T-helper 2 cell (primary cell): ENCODE measurements at regions not wholly inside any gene's neighbourhood (a gene's known extent, or its start where the extent isn't known, plus 50 kb on each side); places are given as distances from the start of the nearest gene placed in this dataset.
A peak's percentile ranks its signal among the peaks of the same experiment; 100 is the strongest.
"Not testable (repeated sequence)": the region's sequence is repeated elsewhere in the genome, so short reads cannot be mapped to it uniquely, and the experiment has no call there.

Experiments
- DNase-seq, 5 experiments: peaks; one replicate each; pipeline versions ENCODE4 v3.0.0 to v3.0.0-alpha.2; 2012 to 2022

DNA sequence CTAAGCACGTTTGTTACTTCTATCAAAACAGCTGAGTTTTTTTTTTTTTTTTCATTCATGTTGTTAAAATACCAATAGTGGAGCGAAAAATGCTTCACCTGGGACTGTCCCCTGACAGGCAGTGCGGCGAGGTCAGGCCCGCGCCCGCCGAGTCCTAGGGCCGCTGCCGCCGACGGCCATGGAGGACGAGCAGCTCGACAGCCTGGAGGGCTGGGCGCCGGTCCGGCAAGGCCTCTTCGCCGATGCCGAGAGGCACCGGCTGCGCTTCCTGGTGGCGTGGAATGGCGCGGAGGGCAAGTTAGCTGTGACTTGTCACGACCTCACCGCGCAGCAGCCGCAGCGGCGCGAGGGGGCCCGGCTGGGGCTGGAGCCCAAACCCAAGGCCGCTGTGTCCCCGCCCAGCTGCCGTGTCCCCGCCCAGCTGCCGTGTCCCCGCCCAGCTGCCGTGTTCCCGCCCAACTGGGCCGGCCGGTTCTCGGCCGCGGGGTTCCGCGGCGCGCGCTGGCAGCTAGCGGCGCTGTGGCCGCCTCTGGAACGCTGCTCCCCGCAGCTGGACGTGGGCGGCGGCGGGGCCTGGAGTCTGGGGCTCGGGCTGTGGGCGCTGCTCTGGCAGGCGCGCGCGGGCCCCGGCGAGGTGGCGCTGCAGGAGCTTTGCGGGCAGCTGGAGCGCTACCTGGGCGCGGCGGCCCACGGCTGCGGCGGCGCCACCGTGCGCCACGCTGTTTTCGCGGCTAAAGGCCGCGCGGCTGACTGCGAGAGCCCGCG lies 56.7 kb upstream of the GOLGA8R start:
- DNase-seq: peak in 4 of 5 experiments; percentile 13 to 64 (median 36)

DNA sequence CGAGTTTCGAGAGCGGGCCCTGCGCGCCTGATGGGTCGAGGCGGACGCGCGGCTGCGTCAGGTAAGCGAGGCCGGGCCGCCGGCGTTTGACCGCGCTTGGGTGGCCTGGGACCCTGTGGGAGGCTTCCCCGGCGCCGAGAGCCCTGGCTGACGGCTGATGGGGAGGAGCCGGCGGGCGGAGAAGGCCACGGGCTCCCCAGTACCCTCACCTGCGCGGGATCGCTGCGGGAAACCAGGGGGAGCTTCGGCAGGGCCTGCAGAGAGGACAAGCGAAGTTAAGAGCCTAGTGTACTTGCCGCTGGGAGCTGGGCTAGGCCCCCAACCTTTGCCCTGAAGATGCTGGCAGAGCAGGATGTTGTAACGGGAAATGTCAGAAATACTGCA lies 57.3 kb upstream of the GOLGA8R start:
- DNase-seq: not testable (repeated sequence)

DNA sequence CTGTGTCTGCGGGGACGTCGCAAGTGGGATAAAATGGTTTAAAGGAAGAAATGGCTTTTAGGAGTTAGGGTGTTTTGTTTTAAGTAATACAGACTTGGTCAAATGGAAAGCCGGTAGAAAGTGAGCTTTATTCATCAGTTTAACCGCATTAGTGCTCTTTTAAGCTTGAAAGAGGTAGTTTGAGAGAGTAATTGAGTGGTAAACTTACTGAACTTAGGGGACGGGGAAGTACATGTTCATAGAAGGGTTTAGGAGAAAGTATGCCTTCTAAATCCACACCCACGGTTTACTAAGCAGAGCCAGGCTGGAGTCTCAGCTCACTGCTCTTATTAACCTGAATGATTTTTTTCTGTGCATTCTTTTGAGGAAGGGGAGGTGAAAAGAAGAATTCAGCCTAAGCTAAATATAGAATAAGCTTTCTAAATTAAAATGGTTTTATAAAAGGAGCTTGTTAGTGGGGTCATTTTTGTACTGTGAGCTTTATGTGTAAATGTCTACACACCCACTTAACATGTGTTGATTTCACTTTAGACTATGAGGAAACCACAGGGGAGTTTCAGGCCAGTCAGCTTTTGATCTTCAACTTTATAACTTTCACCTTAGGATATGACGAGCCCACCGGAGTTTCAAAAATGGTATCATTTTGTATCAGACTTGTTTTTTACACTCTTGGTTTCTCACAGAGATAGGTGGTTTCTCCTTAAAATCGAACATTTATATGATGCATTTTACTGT lies 57.9 kb upstream of the GOLGA8R start:
- DNase-seq: not testable (repeated sequence)

GRCh38 chr15:30484887-30485286 lies 67.0 kb upstream of the GOLGA8Q start:
- DNase-seq: not testable (repeated sequence)

GRCh38 chr15:30489237-30489636 lies 62.6 kb upstream of the GOLGA8Q start:
- not testable (repeated sequence) for DNase-seq

- not testable (repeated sequence) for DNase-seq
Observed at GRCh38 chr15:30490334-30490733, 61.5 kb upstream of the GOLGA8Q start.

- not testable (repeated sequence) for DNase-seq
Observed at GRCh38 chr15:30493947-30494346, 57.9 kb upstream of the GOLGA8Q start.

- DNase-seq: not testable (repeated sequence)
Observed at GRCh38 chr15:30497275-30497674, 54.6 kb upstream of the GOLGA8Q start.

- not testable (repeated sequence) for DNase-seq
Observed at GRCh38 chr15:30499233-30499632, 52.6 kb upstream of the GOLGA8Q start.

- DNase-seq: not testable (repeated sequence)
Observed at GRCh38 chr15:30500511-30500910, 51.3 kb upstream of the GOLGA8Q start.
